ENCODE measurements at regions not wholly inside any gene's neighbourhood (a gene's known extent, or its start where the extent isn't known, plus 50 kb on each side); places are given as distances from the start of the nearest gene placed in this dataset.
"Not testable (repeated sequence)": the region's sequence is repeated elsewhere in the genome, so short reads cannot be mapped to it uniquely, and the experiment has no call there.

- no peak for DNase-seq
These were observed 432.3 kb downstream of the LRRIQ3 start for GRCh38 chr1:73765551-73766233.

- no peak for DNase-seq
These were observed 436.4 kb downstream of the LRRIQ3 start for GRCh38 chr1:73761559-73761958.

- DNase-seq, result no peak
These were observed 439.0 kb downstream of the LRRIQ3 start for GRCh38 chr1:73759011-73759410.

- DNase-seq, result no peak
These were observed 441.2 kb downstream of the LRRIQ3 start for GRCh38 chr1:73756817-73757216.

- DNase-seq, result no peak
These were observed 442.3 kb downstream of the LRRIQ3 start for GRCh38 chr1:73755649-73756048.

- DNase-seq, result no peak
These were observed 448.0 kb downstream of the LRRIQ3 start for GRCh38 chr1:73749996-73750395.

- no peak for DNase-seq
These were observed 453.0 kb downstream of the LRRIQ3 start for GRCh38 chr1:73744985-73745384.

GRCh38 chr1:73736125-73736524, 461.9 kb downstream of the LRRIQ3 start:
- no peak for DNase-seq

- DNase-seq, result no peak
These were observed 470.9 kb downstream of the LRRIQ3 start for GRCh38 chr1:73727036-73727435.

GRCh38 chr1:73722055-73722454, 475.9 kb downstream of the LRRIQ3 start:
- DNase-seq, result no peak

- DNase-seq, result no peak
These were observed 480.0 kb downstream of the LRRIQ3 start for GRCh38 chr1:73717976-73718375.

GRCh38 chr1:73711089-73711488, 486.9 kb downstream of the LRRIQ3 start:
- no peak for DNase-seq

GRCh38 chr1:73701826-73702225, 496.1 kb downstream of the LRRIQ3 start:
- no peak for DNase-seq

GRCh38 chr1:73676186-73676585, 521.8 kb downstream of the LRRIQ3 start:
- DNase-seq, result no peak

- DNase-seq, result peak; percentile 56
These were observed 522.9 kb downstream of the LRRIQ3 start for GRCh38 chr1:73674945-73675561.

GRCh38 chr1:73673971-73674370, 524.0 kb downstream of the LRRIQ3 start:
- peak; percentile 22 for DNase-seq

- DNase-seq, result no peak
These were observed 526.4 kb downstream of the LRRIQ3 start for GRCh38 chr1:73671530-73671929.

- not testable (repeated sequence) for DNase-seq
These were observed 530.0 kb downstream of the LRRIQ3 start for GRCh38 chr1:73667959-73668358.

- DNase-seq, result no peak
These were observed 535.5 kb downstream of the LRRIQ3 start for GRCh38 chr1:73662526-73662925.

- DNase-seq, result no peak
These were observed 538.8 kb downstream of the LRRIQ3 start for GRCh38 chr1:73659136-73659535.

- no peak for DNase-seq
These were observed 543.3 kb downstream of the LRRIQ3 start for GRCh38 chr1:73654714-73655113.

- no peak for DNase-seq
These were observed 553.8 kb downstream of the LRRIQ3 start for GRCh38 chr1:73644198-73644597.

GRCh38 chr1:73639494-73639893, 558.5 kb downstream of the LRRIQ3 start:
- no peak for DNase-seq

GRCh38 chr1:73637264-73637663, 560.7 kb downstream of the LRRIQ3 start:
- no peak for DNase-seq

- DNase-seq, result no peak
These were observed 563.0 kb downstream of the LRRIQ3 start for GRCh38 chr1:73635021-73635420.
